ENCODE measurements at regions not wholly inside any gene's neighbourhood (a gene's known extent, or its start where the extent isn't known, plus 50 kb on each side); places are given as distances from the start of the nearest gene placed in this dataset.

GRCh38 chr6:66173587-66173986, 466.6 kb upstream of the EYS start:
- TF ChIP-seq POLR2A (IDR thresholded peaks at IDR 0.05) (no peak), CTCF (IDR thresholded peaks at IDR 0.05) (no peak)
